ENCODE measurements at regions not wholly inside any gene's neighbourhood (a gene's known extent, or its start where the extent isn't known, plus 50 kb on each side); places are given as distances from the start of the nearest gene placed in this dataset.
"Not testable (repeated sequence)": the region's sequence is repeated elsewhere in the genome, so short reads cannot be mapped to it uniquely, and the experiment has no call there.

DNA sequence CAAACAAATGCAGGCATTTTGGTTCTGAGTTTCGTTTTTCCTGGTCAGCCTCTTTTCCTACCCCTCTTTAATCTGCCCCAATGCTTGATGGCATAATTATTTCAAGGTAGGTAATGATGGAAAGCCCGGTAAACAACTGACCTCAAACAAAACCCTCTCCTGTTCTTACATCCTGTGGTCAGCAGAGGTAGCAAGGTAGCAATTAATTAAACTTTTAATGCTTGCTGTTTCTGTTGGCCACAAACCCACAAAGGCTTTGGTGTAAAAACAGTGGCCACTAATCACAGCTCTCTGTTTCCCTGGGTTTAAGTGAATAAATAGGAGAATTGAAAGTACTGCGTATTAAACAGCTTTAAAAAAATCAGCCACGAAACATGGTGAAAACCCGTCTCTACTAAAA, 261.5 kb upstream of the SOX4 start:
- in situ Hi-C loops (cut with HindIII; ENCODE audit: low sequenced_read_pairs): no loop called here
- no peak for DNase-seq (ENCODE audit: low spot score)

DNA sequence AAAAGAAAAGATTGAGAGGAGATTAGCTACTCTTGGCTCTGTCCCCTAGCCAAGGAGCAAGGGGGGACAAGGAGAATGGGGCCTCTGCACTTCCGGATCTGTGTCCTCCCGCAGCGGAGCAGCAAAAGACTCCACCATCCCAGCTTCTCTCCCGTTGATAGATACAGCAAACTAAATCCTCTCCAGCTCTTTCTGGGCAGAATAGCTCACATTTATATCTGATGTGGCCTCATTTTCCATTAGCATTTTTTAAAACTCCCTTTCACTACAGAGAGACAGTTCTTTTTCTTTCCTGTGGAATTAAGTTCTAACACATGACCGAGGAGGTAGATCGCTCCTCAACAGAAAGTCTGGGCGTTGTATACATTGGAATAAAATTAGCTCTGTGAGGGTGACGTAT, 260.9 kb upstream of the SOX4 start:
- no peak for DNase-seq (ENCODE audit: low spot score)
- in situ Hi-C loops (cut with HindIII; ENCODE audit: low sequenced_read_pairs): no loop called here

DNA sequence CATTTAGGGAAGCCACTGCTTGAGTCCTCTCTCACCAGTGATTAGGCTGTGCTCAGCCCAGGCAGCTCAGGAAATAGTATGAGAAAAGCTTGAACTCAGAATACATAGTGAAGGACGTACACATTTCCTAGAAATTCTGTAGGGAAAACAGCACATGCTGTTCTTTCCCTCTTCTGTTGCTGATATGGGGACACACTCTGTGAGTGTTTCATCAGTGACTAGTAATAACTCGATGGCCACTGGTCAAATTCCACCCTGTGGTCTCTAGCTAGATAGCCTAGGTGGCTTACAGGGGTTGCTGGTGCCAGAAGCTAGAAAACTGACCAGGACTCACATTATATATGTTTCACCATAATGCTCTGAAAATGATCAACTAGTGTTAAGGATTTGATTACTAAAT, 259.8 kb upstream of the SOX4 start:
- no peak for DNase-seq (ENCODE audit: low spot score)
- in situ Hi-C loops (cut with HindIII; ENCODE audit: low sequenced_read_pairs): no loop called here

GRCh38 chr6:21334651-21335050, 258.9 kb upstream of the SOX4 start:
- in situ Hi-C loops (cut with HindIII; ENCODE audit: low sequenced_read_pairs): no loop called here
- DNase-seq (ENCODE audit: low spot score): no peak

- no peak for DNase-seq (ENCODE audit: low spot score)
- in situ Hi-C loops (cut with HindIII; ENCODE audit: low sequenced_read_pairs): no loop called here
Measured at GRCh38 chr6:21335591-21335990, 258.0 kb upstream of the SOX4 start.

GRCh38 chr6:21337263-21337662, 256.3 kb upstream of the SOX4 start:
- in situ Hi-C loops (cut with HindIII; ENCODE audit: low sequenced_read_pairs): no loop called here

GRCh38 chr6:21340573-21340972, 253.0 kb upstream of the SOX4 start:
- peak; percentile 58 for DNase-seq (ENCODE audit: low spot score)
- in situ Hi-C loops (cut with HindIII; ENCODE audit: low sequenced_read_pairs): no loop called here

More at GRCh38 chr6:21337263-21337662, 256.3 kb upstream of the SOX4 start:
- no peak for DNase-seq (ENCODE audit: low spot score)

DNA sequence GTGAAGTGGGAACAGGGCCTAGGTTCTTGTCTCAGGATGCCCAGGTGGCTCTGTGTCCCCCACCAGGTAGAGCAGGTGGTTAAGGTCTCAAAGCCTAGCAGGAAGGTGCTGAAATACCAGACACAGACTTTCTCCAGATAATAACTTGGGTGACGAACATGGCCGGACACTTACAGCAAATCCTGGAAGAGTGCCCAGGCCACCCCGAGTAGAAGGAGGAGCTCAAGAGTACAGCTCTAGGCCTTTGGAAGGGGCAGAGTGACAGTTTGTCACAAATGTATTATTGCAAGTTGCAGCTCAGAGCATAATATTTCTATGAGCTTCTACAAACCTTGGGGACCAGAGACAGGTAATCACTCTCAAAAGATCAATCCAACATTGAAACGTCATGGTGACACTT, 251.6 kb upstream of the SOX4 start:
- peak; percentile 30 for DNase-seq (ENCODE audit: low spot score)
- in situ Hi-C loops (cut with HindIII; ENCODE audit: low sequenced_read_pairs): no loop called here

DNA sequence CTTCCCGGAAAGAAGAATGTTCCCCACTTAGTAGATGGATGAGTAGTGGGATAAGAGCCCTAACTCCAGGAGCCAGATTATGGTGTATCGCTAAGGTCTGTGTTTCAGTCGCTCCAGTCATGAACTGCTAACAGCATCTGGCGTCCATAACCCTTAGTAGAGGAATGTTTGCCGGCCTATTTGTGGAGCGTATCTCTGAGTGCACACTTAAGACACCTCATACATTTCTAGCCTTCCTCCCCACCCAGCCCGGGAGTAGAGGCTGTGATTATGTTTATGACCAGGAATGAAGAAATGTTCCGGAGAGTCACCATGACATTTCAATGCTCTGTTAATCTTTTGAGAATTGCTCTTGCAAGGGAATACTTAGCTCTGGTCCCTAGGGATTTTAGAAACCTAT, 251.1 kb upstream of the SOX4 start:
- no peak for DNase-seq (ENCODE audit: low spot score)
- in situ Hi-C loops (cut with HindIII; ENCODE audit: low sequenced_read_pairs): no loop called here

- in situ Hi-C loops (cut with HindIII; ENCODE audit: low sequenced_read_pairs): not testable (repeated sequence)
Measured at GRCh38 chr6:21345704-21346103, 247.8 kb upstream of the SOX4 start.

DNA sequence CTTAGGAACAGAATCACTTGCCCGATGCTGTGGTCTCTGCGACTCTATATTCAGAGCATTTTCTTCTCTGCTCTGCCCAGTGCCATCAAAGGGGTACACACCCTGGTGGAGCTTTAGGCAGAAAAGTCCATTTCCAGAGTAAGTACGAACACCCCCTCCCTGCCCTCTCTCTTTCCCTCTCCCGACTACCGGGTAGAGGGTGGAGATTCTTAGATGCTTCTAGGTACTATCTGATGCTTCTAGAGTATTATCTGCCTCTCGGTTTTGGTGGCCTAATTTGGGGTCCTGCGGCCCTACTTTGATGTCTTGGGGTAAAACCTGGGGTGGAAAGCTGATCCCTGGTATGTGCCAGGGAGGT, 245.4 kb upstream of the SOX4 start:
- in situ Hi-C loops (cut with HindIII; ENCODE audit: low sequenced_read_pairs): no loop called here
- DNase-seq (ENCODE audit: low spot score): no peak

More at GRCh38 chr6:21345704-21346103, 247.8 kb upstream of the SOX4 start:
- not testable (repeated sequence) for DNase-seq (ENCODE audit: low spot score)

GRCh38 chr6:21348504-21349195, 244.9 kb upstream of the SOX4 start:
- in situ Hi-C loops (cut with HindIII; ENCODE audit: low sequenced_read_pairs): no loop called here
- DNase-seq (ENCODE audit: low spot score): no peak

DNA sequence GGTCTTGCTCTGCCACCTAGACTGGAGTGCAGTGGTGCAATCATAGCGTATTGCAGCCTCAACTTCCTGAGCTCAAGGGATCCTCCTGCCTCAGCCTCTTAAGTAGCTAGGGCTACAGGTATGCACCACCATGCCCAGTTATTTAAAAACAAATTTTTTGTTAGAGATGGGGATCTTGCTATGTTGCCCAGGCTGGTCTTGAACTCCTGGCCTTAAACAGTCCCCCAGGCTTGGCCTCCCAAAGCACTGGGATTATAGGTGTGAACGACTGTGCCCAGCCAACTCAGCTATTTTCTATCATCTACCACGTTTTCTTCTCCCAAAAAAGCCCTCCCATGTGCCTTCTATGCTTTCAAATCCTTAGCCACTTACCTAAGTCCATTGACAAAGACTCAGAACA, 243.7 kb upstream of the SOX4 start:
- DNase-seq (ENCODE audit: low spot score): no peak
- in situ Hi-C loops (cut with HindIII; ENCODE audit: low sequenced_read_pairs): no loop called here

GRCh38 chr6:21350926-21351325, 242.6 kb upstream of the SOX4 start:
- in situ Hi-C loops (cut with HindIII; ENCODE audit: low sequenced_read_pairs): no loop called here
- DNase-seq (ENCODE audit: low spot score): no peak

DNA sequence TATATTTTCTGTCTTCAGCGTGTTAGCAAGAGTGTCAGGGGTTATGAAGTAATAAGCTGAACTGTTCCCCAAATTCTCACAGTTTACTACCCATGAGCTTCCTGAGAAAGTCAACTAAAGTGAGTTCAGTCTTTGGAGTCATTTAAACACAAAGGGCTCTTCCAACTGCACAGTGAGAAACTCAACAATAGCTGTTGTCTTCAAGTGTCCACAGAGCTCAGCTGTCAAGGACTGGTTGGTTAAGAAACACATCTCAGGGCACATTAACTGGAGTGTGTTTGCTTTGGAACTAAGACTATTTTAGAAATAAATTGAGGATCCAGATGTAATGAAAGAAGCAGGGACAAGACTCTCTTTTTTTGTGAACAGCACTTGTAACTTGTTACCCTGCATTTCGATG, 241.4 kb upstream of the SOX4 start:
- in situ Hi-C loops (cut with HindIII; ENCODE audit: low sequenced_read_pairs): no loop called here

DNA sequence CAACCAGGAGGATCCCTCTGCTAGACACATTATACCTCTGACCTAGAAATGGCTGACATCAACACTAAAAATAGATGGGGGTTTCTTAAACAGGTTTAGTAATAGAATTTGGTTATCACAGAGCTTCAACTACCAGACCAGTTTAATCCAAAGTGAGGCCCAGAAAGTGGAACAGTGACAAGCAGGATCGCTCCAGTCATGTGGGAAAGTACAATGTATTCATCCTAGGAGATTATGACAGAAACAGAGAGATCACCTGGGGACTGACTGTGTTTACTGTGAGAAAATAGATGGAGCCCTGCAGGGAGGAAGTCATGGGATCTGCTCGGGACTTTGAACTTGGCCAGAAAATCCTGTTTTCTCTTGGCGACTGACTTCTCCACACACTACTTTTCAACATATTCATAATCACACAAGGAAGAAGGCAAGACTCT, 238.7 kb upstream of the SOX4 start:
- DNase-seq (ENCODE audit: low spot score): peak; percentile 88
- in situ Hi-C loops (cut with HindIII; ENCODE audit: low sequenced_read_pairs): no loop called here

More for the DNA sequence above, 241.4 kb upstream of the SOX4 start:
- no peak for DNase-seq (ENCODE audit: low spot score)

GRCh38 chr6:21355638-21356037, 237.9 kb upstream of the SOX4 start:
- no peak for DNase-seq (ENCODE audit: low spot score)
- in situ Hi-C loops (cut with HindIII; ENCODE audit: low sequenced_read_pairs): no loop called here

GRCh38 chr6:21357262-21357661, 236.3 kb upstream of the SOX4 start:
- in situ Hi-C loops (cut with HindIII; ENCODE audit: low sequenced_read_pairs): no loop called here
- peak; percentile 79 for DNase-seq (ENCODE audit: low spot score)

DNA sequence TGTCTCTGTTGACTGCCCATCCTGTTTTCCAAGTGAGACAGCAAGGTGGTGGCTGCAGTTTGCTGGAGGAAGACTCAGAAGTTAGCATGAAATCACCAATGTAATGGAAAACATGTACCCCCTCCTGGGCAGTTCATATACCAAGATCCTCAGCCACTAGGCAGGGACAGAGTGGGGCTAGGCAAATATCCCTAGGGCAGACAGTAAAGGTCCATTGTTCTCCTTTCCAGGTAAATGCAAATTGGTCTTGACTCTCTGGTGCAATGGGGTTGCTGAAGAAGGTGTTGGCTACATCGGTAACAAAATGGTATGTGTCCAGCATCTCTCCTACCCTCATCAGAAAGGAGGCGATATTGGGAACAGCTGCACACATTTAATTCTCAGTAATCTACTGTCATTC, 233.6 kb upstream of the SOX4 start:
- no peak for DNase-seq (ENCODE audit: low spot score)
- in situ Hi-C loops (cut with HindIII; ENCODE audit: low sequenced_read_pairs): no loop called here

DNA sequence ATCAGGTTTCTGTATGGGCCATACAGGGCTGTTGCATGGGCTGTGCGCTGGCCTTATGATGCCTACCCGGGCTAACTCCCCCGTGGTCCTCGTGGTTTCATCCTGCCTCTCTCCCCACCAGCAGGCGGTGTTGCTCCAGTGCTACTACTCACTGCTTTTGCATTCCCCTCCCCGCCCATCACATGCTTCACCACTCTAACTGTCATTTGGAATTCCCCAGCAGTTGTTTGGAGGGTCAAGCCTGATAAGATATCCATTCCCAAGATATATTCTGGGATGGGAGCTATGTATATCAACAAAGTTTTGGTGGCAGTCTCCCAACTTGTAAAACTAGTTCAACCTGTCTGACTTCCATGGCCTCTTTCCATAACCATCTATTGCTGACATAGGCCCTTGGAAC, 233.2 kb upstream of the SOX4 start:
- in situ Hi-C loops (cut with HindIII; ENCODE audit: low sequenced_read_pairs): no loop called here
- no peak for DNase-seq (ENCODE audit: low spot score)

- in situ Hi-C loops (cut with HindIII; ENCODE audit: low sequenced_read_pairs): no loop called here
- DNase-seq (ENCODE audit: low spot score): no peak
Measured at GRCh38 chr6:21367148-21367547, 226.4 kb upstream of the SOX4 start.

Data from G401 (cell line).